GM12874 (cell line): ENCODE measurements at regions not wholly inside any gene's neighbourhood (a gene's known extent, or its start where the extent isn't known, plus 50 kb on each side); places are given as distances from the start of the nearest gene placed in this dataset.

Source experiments
- TF ChIP-seq, protein P1 (sequence below): IDR thresholded peaks from 2 replicates; pipeline ENCODE4 v1.5.1; 2011; ENCODE audit warnings: low read depth, mild to moderate bottlenecking, control low read depth, low read length, moderate library complexity; ENCODE audit not compliant: insufficient read depth

DNA sequence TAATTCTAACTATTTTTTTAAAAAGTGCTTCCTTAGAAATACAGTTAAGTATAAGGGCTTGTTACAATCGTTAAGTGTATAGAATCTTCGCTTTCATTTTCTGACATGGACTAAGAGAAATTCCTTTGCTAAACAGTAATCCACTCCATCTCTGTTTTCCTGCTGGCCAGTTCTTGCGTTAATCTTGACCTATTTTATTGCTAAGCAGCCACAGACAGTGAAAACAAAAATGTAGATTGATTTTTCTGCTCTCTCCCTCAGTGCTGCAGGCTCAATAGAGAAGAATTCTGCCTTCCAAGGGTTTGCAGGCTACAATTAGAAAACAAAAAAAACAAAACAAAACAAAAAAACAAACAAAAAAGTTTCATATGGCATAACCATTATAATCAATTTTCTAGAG is 310.4 kb upstream of the ADARB2 start:
- TF ChIP-seq, protein P1, sequence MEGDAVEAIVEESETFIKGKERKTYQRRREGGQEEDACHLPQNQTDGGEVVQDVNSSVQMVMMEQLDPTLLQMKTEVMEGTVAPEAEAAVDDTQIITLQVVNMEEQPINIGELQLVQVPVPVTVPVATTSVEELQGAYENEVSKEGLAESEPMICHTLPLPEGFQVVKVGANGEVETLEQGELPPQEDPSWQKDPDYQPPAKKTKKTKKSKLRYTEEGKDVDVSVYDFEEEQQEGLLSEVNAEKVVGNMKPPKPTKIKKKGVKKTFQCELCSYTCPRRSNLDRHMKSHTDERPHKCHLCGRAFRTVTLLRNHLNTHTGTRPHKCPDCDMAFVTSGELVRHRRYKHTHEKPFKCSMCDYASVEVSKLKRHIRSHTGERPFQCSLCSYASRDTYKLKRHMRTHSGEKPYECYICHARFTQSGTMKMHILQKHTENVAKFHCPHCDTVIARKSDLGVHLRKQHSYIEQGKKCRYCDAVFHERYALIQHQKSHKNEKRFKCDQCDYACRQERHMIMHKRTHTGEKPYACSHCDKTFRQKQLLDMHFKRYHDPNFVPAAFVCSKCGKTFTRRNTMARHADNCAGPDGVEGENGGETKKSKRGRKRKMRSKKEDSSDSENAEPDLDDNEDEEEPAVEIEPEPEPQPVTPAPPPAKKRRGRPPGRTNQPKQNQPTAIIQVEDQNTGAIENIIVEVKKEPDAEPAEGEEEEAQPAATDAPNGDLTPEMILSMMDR = no peak

DNA sequence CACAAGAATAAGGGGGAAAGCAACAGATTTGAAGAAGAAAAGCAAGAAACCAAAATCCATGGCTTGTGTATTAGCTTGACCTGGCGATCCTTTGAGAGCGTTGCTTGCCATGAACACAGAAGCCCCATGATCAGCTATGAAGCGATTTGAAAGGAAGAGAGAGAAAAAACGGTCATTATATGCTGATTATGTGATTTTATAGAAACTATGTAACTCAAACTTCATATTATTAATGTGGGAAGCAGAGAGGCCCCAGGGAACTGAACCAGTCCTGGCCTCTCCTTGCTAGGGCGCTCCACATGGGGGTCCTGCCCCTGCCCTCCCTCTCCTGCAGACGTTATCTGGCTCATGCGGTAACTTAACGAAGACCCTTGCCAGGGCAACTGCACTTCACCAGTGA is 306.1 kb upstream of the ADARB2 start:
- TF ChIP-seq, protein P1 = no peak

DNA sequence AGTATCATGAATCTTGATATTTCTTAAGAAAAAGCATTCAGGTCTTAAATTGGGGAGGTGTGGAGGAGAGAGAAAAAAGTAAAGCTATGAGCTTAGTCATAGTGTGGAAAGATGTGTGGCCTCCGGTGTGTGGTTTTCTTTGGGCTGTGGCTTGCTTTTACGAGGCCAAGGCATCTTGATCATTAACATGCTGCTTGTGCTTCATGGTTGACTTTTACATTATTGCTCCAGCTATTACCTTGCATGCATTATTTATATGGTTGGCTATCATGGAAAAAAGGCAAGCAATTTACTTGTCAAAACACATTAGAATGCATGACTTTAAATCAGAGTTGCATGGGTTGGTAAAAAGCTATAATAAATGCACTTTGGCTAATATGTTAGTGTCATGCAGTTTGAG is 300.7 kb upstream of the ADARB2 start:
- TF ChIP-seq, protein P1 = no peak

GRCh38 chr10:2037246-2037645 is 299.9 kb upstream of the ADARB2 start:
- TF ChIP-seq, protein P1 = no peak

- TF ChIP-seq, protein P1 = no peak
These were observed 298.9 kb upstream of the ADARB2 start for GRCh38 chr10:2036209-2036608.

- TF ChIP-seq, protein P1 = no peak
These were observed 292.7 kb upstream of the ADARB2 start for GRCh38 chr10:2030046-2030445.

DNA sequence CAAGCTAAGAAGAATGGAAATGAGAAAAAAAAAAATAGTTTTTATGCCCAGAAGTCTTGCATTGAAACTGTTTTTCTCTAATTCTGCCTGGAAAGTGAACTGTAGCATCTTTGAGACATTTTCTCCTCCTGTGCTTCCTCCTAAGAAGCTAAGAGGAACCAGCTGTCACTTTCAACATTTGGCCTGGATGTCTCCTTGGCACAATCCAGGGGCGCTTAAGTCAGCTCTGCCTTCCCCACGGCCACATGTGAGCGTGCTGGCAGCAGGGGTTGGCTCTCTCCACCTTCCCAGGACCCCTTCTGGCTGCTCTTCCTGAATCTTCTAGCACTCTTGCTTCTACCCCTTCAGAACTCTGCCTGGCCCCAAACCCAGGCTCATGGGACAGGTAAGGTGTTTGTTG is 289.6 kb upstream of the ADARB2 start:
- TF ChIP-seq, protein P1 = no peak

DNA sequence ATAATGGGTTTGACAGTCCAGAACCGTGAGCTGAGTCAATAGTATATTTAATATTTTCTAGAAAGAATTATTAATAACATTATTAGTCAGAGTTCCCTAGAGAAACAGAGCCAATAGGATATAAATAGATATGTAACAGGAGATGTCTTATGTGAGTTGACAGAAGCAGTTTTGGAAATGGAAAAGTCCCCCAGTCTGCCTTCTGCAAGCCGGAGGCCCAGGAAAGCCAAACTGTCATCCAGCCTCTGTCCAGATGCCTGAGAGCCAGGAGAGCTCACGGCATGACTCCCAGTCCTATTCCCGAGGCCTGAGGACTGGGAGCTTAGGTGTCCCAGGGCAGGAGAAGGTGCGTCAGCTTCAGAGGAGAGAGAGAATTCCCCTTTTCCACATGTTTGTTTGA is 286.4 kb upstream of the ADARB2 start:
- TF ChIP-seq, protein P1 = no peak
